GM12878 (cell line): ENCODE measurements at regions not wholly inside any gene's neighbourhood (a gene's known extent, or its start where the extent isn't known, plus 50 kb on each side); places are given as distances from the start of the nearest gene placed in this dataset.

Source experiments
- ATAC-seq: fragments of 200-7000 bp; cut with Tn5 transposase; 3 replicates; pipeline ENCODE4 v1.9.1; 2020; ENCODE audit warnings: mild to moderate bottlenecking, moderate library complexity
- BruUV-seq: library from RNA; stranded (reverse); fragments of 400-500 nt; replicated peaks from 2 replicates; lab custom pipeline; 2021; lab: Mats Ljungman, UMichigan
- CTCF ChIA-PET: fragments of 300-600 bp; sonication (Branson Sonifier 250); formaldehyde crosslinking; extraction: SDS; loops from one replicate; lab custom pipeline; 2021; ENCODE audit warnings: inconsistent platforms; lab: Yijun Ruan, JAX
- POLR2A ChIA-PET: fragments of 350-600 bp; formaldehyde crosslinking; extraction: SDS; loops from one replicate; lab custom pipeline; 2021; ENCODE audit warnings: inconsistent platforms; lab: Charles Lee
- RAD21 ChIA-PET: fragments of 300-600 bp; sonication (Branson Sonifier 250); formaldehyde crosslinking; loops from one replicate; lab custom pipeline; 2023; ENCODE audit warnings: antibody characterized with exemption; ENCODE audit not compliant: unreplicated experiment; lab: Charles Lee
- SMC1A ChIA-PET: fragments of 300-600 bp; sonication (Branson Sonifier 250); formaldehyde crosslinking; loops from one replicate; lab custom pipeline; 2023; ENCODE audit not compliant: unreplicated experiment, uncharacterized antibody; lab: Charles Lee
- DNase-seq: peaks from one replicate; pipeline ENCODE4 v3.0.0-alpha.2; 2011; ENCODE audit warnings: low read depth, low spot score
- FAIRE-seq: peaks from 3 replicates; lab custom pipeline; 2011; peaks lifted over from hg19 to GRCh38; lab: Jason Lieb, UNC
- H2AFZ ChIP-seq: 2 replicates; pipeline ENCODE4 v1.6.0; 2011; ENCODE audit warnings: low read depth, low read length, control low read depth; ENCODE audit not compliant: control insufficient read depth
- H3K27ac ChIP-seq: 2 replicates; pipeline ENCODE4 v1.5.1; 2011; ENCODE audit warnings: control low read depth; ENCODE audit not compliant: control insufficient read depth, insufficient read depth
- H3K27me3 ChIP-seq, 2 experiments: replicated peaks in 1 of 2; 2 replicates each; pipeline versions ENCODE4 v1.6.0 to v1.6.1; 2011; ENCODE audit warnings: low read length in 1 of 2; ENCODE audit not compliant: control insufficient read depth in 2 of 2, insufficient read depth in 2 of 2
- H3K36me3 ChIP-seq, 2 experiments: 2 replicates each; pipeline ENCODE4 v1.5.1; 2011; ENCODE audit warnings: low read length in 1 of 2; ENCODE audit not compliant: control insufficient read depth in 2 of 2, insufficient read depth in 2 of 2
- H3K4me1 ChIP-seq: 2 replicates; pipeline ENCODE4 v1.6.1; 2011; ENCODE audit warnings: mild to moderate bottlenecking, low read length, moderate library complexity, mixed read lengths; ENCODE audit not compliant: control insufficient read depth, insufficient read depth
- H3K4me2 ChIP-seq: 2 replicates; pipeline ENCODE4 v1.6.0; 2011; ENCODE audit warnings: control low read depth; ENCODE audit not compliant: control insufficient read depth, insufficient read depth
- H3K4me3 ChIP-seq: fragments of 200-600 bp; sonication (generic); 2 replicates; pipeline ENCODE4 v1.5.1; 2016
- H3K79me2 ChIP-seq: 2 replicates; pipeline ENCODE4 v1.6.0; 2011; ENCODE audit warnings: low read length; ENCODE audit not compliant: control insufficient read depth, insufficient read depth
- H3K9ac ChIP-seq: 2 replicates; pipeline ENCODE4 v1.8.0; 2011; ENCODE audit warnings: low read length, control low read depth, mixed read lengths; ENCODE audit not compliant: control insufficient read depth, insufficient read depth
- H3K9me3 ChIP-seq: replicated peaks from 3 replicates; pipeline ENCODE4 v1.5.1; 2011; ENCODE audit warnings: mild to moderate bottlenecking, low read length; ENCODE audit not compliant: control insufficient read depth, insufficient read depth
- H4K20me1 ChIP-seq: 2 replicates; pipeline ENCODE4 v1.6.0; 2011; ENCODE audit not compliant: control insufficient read depth, insufficient read depth
- CREM ChIP-seq: IDR thresholded peaks from 2 replicates; pipeline ENCODE4 v1.6.1; 2014; ENCODE audit warnings: antibody characterized with exemption, low read depth
- EZH2 ChIP-seq: IDR thresholded peaks from 2 replicates; pipeline ENCODE4 v1.6.1; 2012; ENCODE audit warnings: low read depth, mild to moderate bottlenecking, control low read depth, inconsistent platforms, low read length, borderline replicate concordance; ENCODE audit not compliant: control insufficient read depth
- JUND ChIP-seq: IDR thresholded peaks from 2 replicates; pipeline ENCODE4 v1.6.1; 2012; ENCODE audit warnings: low read depth, mild to moderate bottlenecking, low read length, improper control_type of control experiment, moderate library complexity
- NFYA ChIP-seq: IDR thresholded peaks from 2 replicates; pipeline ENCODE4 v1.6.1; 2011; ENCODE audit warnings: low read depth, mild to moderate bottlenecking, low read length, improper control_type of control experiment, borderline replicate concordance
- RB1 ChIP-seq: fragments of 450-650 bp; formaldehyde crosslinking; IDR thresholded peaks from 2 replicates; pipeline ENCODE4 v1.6.1; 2017; ENCODE audit warnings: mild to moderate bottlenecking, borderline replicate concordance
- TCF12 ChIP-seq: IDR thresholded peaks from 2 replicates; pipeline ENCODE4 v1.6.1; 2011; ENCODE audit warnings: low read depth, mild to moderate bottlenecking, low read length
- ZNF384 ChIP-seq: IDR thresholded peaks from 2 replicates; pipeline ENCODE4 v1.6.1; 2012; ENCODE audit warnings: low read depth, mild to moderate bottlenecking, low read length, improper control_type of control experiment, borderline replicate concordance
- WGBS: methylation state at CpG from one replicate; pipeline ENCODE4 v1.1.6; 2016; ENCODE audit warnings: low lambda C conversion rate; ENCODE audit not compliant: insufficient replicate concordance, insufficient coverage; ENCODE audit errors: missing lambda C conversion rate; 5-methylcytosine and 5-hydroxymethylcytosine counted together
- in situ Hi-C: fragments of 300-500 bp; cut with MboI; formaldehyde crosslinking; loops from 9 replicates; pipeline ENCODE4 v1.14.3; 2018; ENCODE audit warnings: mixed read lengths
- intact Hi-C: fragments of 100-400 bp; cut with micrococcal nuclease; formaldehyde crosslinking; loops from one replicate; pipeline ENCODE4 v1.14.2; 2022; ENCODE audit not compliant: unreplicated experiment
- TF ChIP-seq, protein P1 (sequence below): fragments of 450-650 bp; IDR thresholded peaks from 2 replicates; pipeline ENCODE4 v1.6.1; 2017; ENCODE audit warnings: antibody characterized with exemption, mild to moderate bottlenecking, moderate library complexity

GRCh38 chr9:6121707-6122106 is 93.9 kb upstream of the IL33 start:
- SMC1A ChIA-PET: interaction anchor here (0.6 to 1.2 kb wide), 3 partner anchors 11 to 248 kb away, joined by 3 to 4 read pairs (median 3); no protein-coding TSS in a partner anchor
- H3K4me2 ChIP-seq: no peak overlapping the region
- 60% methylated on average over 1 of the region's 1 CpG for whole genome bisulfite sequencing
- no peak overlapping the region for H3K9ac ChIP-seq
- ATAC-seq (no peak), DNase-seq (no peak), FAIRE-seq (no peak)
- H2AFZ ChIP-seq: no peak overlapping the region
- no peak overlapping the region for H3K4me3 ChIP-seq
- RAD21 ChIA-PET: no interaction called here
- in situ Hi-C loops: no loop called here
- no peaks in the 10 kb centered on the region for H3K79me2 ChIP-seq
- no peaks in the 10 kb centered on the region for H3K36me3 ChIP-seq
- BruUV-seq: no TSS peak
- intact Hi-C loops: no loop called here
- no peak overlapping the region for H3K27ac ChIP-seq
- POLR2A ChIA-PET: no interaction called here
- no peaks in the 10 kb centered on the region for H3K27me3 ChIP-seq
- H3K4me1 ChIP-seq: no peaks in the 10 kb centered on the region
- no peaks in the 10 kb centered on the region for H3K9me3 ChIP-seq
- H4K20me1 ChIP-seq: no peaks in the 10 kb centered on the region
- TF ChIP-seq, protein P1, sequence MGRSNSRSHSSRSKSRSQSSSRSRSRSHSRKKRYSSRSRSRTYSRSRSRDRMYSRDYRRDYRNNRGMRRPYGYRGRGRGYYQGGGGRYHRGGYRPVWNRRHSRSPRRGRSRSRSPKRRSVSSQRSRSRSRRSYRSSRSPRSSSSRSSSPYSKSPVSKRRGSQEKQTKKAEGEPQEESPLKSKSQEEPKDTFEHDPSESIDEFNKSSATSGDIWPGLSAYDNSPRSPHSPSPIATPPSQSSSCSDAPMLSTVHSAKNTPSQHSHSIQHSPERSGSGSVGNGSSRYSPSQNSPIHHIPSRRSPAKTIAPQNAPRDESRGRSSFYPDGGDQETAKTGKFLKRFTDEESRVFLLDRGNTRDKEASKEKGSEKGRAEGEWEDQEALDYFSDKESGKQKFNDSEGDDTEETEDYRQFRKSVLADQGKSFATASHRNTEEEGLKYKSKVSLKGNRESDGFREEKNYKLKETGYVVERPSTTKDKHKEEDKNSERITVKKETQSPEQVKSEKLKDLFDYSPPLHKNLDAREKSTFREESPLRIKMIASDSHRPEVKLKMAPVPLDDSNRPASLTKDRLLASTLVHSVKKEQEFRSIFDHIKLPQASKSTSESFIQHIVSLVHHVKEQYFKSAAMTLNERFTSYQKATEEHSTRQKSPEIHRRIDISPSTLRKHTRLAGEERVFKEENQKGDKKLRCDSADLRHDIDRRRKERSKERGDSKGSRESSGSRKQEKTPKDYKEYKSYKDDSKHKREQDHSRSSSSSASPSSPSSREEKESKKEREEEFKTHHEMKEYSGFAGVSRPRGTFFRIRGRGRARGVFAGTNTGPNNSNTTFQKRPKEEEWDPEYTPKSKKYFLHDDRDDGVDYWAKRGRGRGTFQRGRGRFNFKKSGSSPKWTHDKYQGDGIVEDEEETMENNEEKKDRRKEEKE: no peak
- no peak for TF ChIP-seq NFYA
- no peak for TF ChIP-seq CREM
- TF ChIP-seq RB1: no peak
- no peak for TF ChIP-seq TCF12
- TF ChIP-seq JUND: no peak
- no peak for TF ChIP-seq ZNF384
- no peak for TF ChIP-seq EZH2
- TF ChIP-seq, all 136 proteins: peak for 0
- CTCF ChIA-PET: interaction anchor here (1.5 kb wide), 1 partner anchor 10 kb away, joined by 3 read pairs; no protein-coding TSS in a partner anchor
